Nephron progenitor cell (in vitro differentiated cells): ENCODE measurements at regions not wholly inside any gene's neighbourhood (a gene's known extent, or its start where the extent isn't known, plus 50 kb on each side); places are given as distances from the start of the nearest gene placed in this dataset.

Source experiments
- DNase-seq: peaks from one replicate; pipeline ENCODE4 v3.0.0; 2021
- H3K27ac Mint-ChIP-seq: 2 replicates; pipeline ENCODE4 v1.8.0; 2021; ENCODE audit warnings: mild to moderate bottlenecking, moderate library complexity, mixed read lengths
- H3K27me3 Mint-ChIP-seq: 2 replicates; pipeline ENCODE4 v1.8.0; 2021; ENCODE audit warnings: mild to moderate bottlenecking, low read depth, mixed read lengths; ENCODE audit not compliant: poor library complexity
- H3K36me3 Mint-ChIP-seq: 2 replicates; pipeline ENCODE4 v1.8.0; 2021; ENCODE audit warnings: low read depth, mixed read lengths
- H3K4me1 Mint-ChIP-seq: 2 replicates; pipeline ENCODE4 v1.8.0; 2021; ENCODE audit warnings: mixed read lengths
- H3K4me3 Mint-ChIP-seq: 2 replicates; pipeline ENCODE4 v1.8.0; 2021; ENCODE audit warnings: mild to moderate bottlenecking, moderate library complexity, mixed read lengths
- H3K9me3 Mint-ChIP-seq: 2 replicates; pipeline ENCODE4 v1.8.0; 2021; ENCODE audit warnings: mild to moderate bottlenecking, moderate library complexity, mixed read lengths
- TF ChIP-seq, protein P1 (sequence below): fragments of 200-600 bp; sonication (generic); IDR thresholded peaks from 2 replicates; pipeline ENCODE4 v1.5.0; 2021; ENCODE audit warnings: antibody characterized with exemption

DNA sequence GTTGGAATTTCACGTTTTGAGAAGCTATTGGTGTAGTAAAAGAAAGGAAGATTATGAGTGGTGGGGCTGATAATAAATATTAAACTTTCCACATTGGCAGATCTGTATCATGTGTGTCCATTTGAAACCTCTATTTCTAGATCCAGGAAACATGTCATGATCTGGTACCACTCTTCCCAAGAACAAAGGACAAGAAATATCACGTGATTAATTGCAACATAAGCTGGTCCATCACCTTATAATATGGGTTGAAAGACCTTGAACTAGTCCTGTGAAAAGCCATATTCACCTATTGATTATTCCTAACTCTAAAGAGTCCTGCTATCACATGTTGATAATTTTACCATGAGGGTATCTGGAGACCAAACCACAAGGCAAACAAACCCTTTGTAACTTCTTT is 335.3 kb upstream of the SMIM21 start:
- no peaks in the 10 kb centered on the region for H3K27me3 Mint-ChIP-seq
- no peak overlapping the region for H3K27ac Mint-ChIP-seq
- H3K4me1 Mint-ChIP-seq, result no peaks in the 10 kb centered on the region
- no peaks in the 10 kb centered on the region for H3K9me3 Mint-ChIP-seq
- no peaks in the 10 kb centered on the region for H3K36me3 Mint-ChIP-seq
- H3K4me3 Mint-ChIP-seq, result no peak overlapping the region
- TF ChIP-seq, protein P1, sequence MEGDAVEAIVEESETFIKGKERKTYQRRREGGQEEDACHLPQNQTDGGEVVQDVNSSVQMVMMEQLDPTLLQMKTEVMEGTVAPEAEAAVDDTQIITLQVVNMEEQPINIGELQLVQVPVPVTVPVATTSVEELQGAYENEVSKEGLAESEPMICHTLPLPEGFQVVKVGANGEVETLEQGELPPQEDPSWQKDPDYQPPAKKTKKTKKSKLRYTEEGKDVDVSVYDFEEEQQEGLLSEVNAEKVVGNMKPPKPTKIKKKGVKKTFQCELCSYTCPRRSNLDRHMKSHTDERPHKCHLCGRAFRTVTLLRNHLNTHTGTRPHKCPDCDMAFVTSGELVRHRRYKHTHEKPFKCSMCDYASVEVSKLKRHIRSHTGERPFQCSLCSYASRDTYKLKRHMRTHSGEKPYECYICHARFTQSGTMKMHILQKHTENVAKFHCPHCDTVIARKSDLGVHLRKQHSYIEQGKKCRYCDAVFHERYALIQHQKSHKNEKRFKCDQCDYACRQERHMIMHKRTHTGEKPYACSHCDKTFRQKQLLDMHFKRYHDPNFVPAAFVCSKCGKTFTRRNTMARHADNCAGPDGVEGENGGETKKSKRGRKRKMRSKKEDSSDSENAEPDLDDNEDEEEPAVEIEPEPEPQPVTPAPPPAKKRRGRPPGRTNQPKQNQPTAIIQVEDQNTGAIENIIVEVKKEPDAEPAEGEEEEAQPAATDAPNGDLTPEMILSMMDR, result no peak
- DNase-seq, result no peak

DNA sequence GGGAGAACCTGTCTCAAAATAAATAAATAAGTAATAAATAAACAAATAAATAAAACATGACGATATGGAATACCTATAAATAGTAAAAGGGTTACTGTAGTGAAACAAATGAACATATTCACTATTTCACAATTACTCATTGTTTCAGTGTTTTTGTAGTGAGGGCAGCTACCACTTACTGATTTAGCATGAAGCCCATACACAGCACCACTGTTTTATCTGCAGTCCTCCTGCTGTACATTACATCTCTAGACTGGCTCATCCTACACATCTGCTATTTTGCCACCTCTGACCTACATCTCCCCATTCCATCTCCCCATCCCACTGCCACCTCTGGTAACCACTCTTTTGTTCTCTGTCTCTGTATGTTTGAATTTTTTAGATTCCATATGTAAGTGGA is 332.7 kb upstream of the SMIM21 start:
- H3K9me3 Mint-ChIP-seq, result no peaks in the 10 kb centered on the region
- TF ChIP-seq, protein P1, result no peak
- no peaks in the 10 kb centered on the region for H3K36me3 Mint-ChIP-seq
- no peak overlapping the region for H3K4me3 Mint-ChIP-seq
- no peaks in the 10 kb centered on the region for H3K27me3 Mint-ChIP-seq
- H3K27ac Mint-ChIP-seq, result no peak overlapping the region
- DNase-seq, result no peak
- H3K4me1 Mint-ChIP-seq, result no peaks in the 10 kb centered on the region

DNA sequence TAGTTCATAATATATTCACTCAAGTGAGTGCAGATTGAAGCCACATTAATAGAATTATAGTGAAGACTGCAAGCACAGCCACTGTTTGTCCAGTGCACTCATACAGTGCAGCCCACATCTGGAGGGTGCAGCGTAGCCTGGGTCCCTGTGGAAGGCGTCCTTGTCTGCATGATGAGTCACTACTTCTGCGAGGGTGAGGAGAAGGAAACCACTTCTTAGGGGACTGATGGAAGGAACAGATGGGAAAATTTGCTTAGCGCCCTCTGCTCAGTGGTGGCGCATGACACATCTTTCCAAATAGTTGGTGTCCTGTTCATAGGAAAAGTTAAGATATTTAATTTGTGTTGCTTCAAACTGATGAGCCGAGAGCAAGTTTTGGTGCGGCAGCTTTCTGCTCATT is 330.4 kb upstream of the SMIM21 start:
- Mint-ChIP-seq H3K9me3 (no peaks in the 10 kb centered on the region), H3K27me3 (no peaks in the 10 kb centered on the region), H3K4me3 (no peak overlapping the region), H3K36me3 (no peaks in the 10 kb centered on the region), H3K27ac (no peak overlapping the region), H3K4me1 (no peaks in the 10 kb centered on the region)
- no peak for DNase-seq
- TF ChIP-seq, protein P1, result no peak

DNA sequence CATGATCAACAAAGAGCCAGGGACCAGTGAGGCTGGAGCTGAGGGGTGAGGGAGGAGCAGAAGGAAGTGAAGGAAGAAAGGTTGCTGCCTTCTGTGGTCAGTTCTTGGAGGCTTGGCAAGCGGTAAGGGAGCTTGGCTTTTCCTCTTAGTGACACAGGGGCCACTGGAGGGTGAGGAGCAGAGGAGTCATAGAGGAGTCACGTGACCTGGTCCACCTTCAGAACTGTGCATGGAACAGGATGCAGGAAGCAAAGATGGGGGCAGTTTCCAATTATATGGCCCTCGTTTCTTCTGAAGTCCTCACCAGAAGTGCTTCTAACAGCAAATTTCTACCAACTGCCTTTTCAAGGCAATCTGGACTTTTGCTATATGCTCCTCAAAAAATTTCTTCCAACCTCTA is 326.9 kb upstream of the SMIM21 start:
- H3K4me1 Mint-ChIP-seq, result peaks cover 12% of the 10 kb centered on the region
- no peak overlapping the region for H3K4me3 Mint-ChIP-seq
- H3K27me3 Mint-ChIP-seq, result no peaks in the 10 kb centered on the region
- H3K36me3 Mint-ChIP-seq, result no peaks in the 10 kb centered on the region
- TF ChIP-seq, protein P1, result no peak
- no peak overlapping the region for H3K27ac Mint-ChIP-seq
- no peaks in the 10 kb centered on the region for H3K9me3 Mint-ChIP-seq
- DNase-seq, result no peak

DNA sequence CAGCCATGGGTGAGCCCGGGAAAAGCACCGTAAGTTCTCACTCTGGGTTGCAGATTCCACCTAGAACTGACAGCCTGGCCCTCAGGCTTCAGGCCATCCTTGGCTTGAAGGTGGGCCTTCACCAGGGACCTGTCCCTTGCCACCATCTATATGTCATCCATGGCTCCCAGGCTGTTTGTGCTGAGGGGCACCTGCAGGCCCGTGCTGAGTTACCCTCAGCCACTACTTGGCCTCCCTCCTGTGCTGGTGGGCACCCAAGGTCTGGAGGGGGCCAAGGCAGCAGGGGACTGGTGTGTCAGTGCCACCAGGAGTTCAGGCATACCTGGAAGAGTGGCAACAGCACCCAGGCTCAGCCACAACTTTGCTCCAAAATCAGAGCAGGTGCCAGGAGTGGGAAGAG is 326.2 kb upstream of the SMIM21 start:
- no peaks in the 10 kb centered on the region for H3K9me3 Mint-ChIP-seq
- peaks cover 12% of the 10 kb centered on the region for H3K4me1 Mint-ChIP-seq
- H3K36me3 Mint-ChIP-seq, result no peaks in the 10 kb centered on the region
- no peak for DNase-seq
- H3K27me3 Mint-ChIP-seq, result no peaks in the 10 kb centered on the region
- no peak overlapping the region for H3K4me3 Mint-ChIP-seq
- TF ChIP-seq, protein P1, result no peak
- H3K27ac Mint-ChIP-seq, result no peak overlapping the region

DNA sequence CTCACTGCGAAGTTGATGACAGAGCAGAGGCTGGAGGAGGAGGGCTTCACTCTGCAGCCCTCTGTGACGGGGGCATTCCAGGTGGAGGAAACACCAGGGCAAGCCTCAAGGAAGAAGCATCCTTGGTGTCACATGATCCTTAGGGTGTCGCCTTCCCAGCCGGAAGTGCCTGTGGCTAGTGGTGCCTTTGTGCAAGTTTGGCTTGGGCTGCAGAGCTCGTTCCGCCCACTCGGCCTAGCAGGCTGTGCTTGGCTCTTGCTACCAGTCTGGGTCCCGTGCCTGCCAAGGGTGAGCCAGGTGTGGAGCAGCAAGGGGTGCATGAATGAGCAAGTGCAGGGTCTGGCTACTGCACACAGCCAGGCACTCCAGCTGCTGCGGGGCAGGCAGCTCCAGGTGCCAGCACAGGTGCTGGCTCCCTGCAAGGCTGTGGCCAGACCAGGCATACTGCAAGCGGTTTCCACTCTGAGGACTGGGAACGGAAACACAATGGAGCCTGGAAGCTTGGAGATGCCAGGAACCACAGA is 325.3 kb upstream of the SMIM21 start:
- Mint-ChIP-seq H3K9me3 (no peaks in the 10 kb centered on the region), H3K36me3 (no peaks in the 10 kb centered on the region), H3K27ac (peak overlapping the region; percentile 36), H3K4me1 (peaks cover 12% of the 10 kb centered on the region), H3K27me3 (no peaks in the 10 kb centered on the region), H3K4me3 (no peak overlapping the region)
- DNase-seq, result no peak
- TF ChIP-seq, protein P1, result no peak
